HEK293T (cell line): ENCODE measurements at regions not wholly inside any gene's neighbourhood (a gene's known extent, or its start where the extent isn't known, plus 50 kb on each side); places are given as distances from the start of the nearest gene placed in this dataset.

Experiments used
- ELF4 ChIP-seq: fragments of 450-650 bp; IDR thresholded peaks from 2 replicates; pipeline ENCODE4 v1.6.1; 2017; ENCODE audit warnings: antibody characterized with exemption
- FOXM1 ChIP-seq: fragments of 450-650 bp; IDR thresholded peaks from 2 replicates; pipeline ENCODE4 v1.6.1; 2017; ENCODE audit warnings: mild to moderate bottlenecking, borderline replicate concordance

DNA sequence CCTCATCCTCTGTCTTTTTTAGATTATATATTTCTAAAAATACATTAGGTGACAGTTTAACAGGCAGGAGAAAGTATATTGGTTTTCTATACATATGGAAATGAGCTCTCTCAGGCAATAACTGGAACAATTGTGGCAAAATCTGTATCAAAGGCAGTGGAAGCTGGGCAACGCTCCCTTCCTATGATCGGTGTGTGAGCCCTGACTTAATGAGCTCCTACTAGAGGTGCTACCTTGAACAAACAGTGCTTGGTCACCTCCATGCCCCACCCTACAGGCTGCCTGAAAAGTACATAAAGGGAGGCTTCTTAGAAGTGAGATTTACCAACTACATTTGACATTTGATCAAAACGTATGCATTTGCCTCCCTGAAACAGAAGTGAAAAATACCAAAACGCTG lies 185.3 kb downstream of the EFNB2 start:
- TF ChIP-seq FOXM1 = no peak
- TF ChIP-seq ELF4 = no peak
